Pancreas (tissue), 10 donors: ENCODE measurements at regions not wholly inside any gene's neighbourhood (a gene's known extent, or its start where the extent isn't known, plus 50 kb on each side); places are given as distances from the start of the nearest gene placed in this dataset.
"Not testable (repeated sequence)": the region's sequence is repeated elsewhere in the genome, so short reads cannot be mapped to it uniquely, and the experiment has no call there.

Experiments
- ATAC-seq, 4 donors: fragments of 200-7000 bp; cut with Tn5 transposase; one replicate each; pipeline versions ENCODE4 v1.8.0 to v1.9.1; 2020; ENCODE audit warnings: mild to moderate bottlenecking in 4 of 4, moderate library complexity in 4 of 4
- DNase-seq, 6 donors: peaks; one replicate each; pipeline ENCODE4 v3.0.0-alpha.2; 2020
- FAIRE-seq: peaks from 2 replicates; lab custom pipeline; 2012; peaks lifted over from hg19 to GRCh38; lab: Jason Lieb, UNC
- H3K27ac ChIP-seq, 4 donors: fragments of 200-600 bp; sonication (generic); 1 replicate in 3 of 4; 2 replicates in 1 of 4; pipeline versions ENCODE4 v1.5.0 to v1.8.0; 2020
- H3K27me3 ChIP-seq, 4 donors: fragments of 200-600 bp; one replicate each; pipeline ENCODE4 v1.8.0; 2021
- H3K36me3 ChIP-seq, 3 donors: fragments of 200-600 bp; sonication (generic) in 1 of 3; one replicate each; pipeline versions ENCODE4 v1.5.0 to v1.8.0; 2020 to 2021
- H3K4me1 ChIP-seq, 3 donors: fragments of 200-600 bp; one replicate each; pipeline ENCODE4 v1.8.0; 2021
- H3K4me3 ChIP-seq, 4 donors: fragments of 200-600 bp; sonication (generic) in 2 of 4; one replicate each; pipeline versions ENCODE4 v1.5.0 to v1.8.0; 2020 to 2021
- H3K9me3 ChIP-seq, 4 donors: fragments of 200-600 bp; one replicate each; pipeline ENCODE4 v1.8.0; 2021
- CTCF ChIP-seq, 4 donors: fragments of 200-600 bp; sonication (generic) in 3 of 4; IDR thresholded peaks; one replicate each; pipeline versions ENCODE4 v1.5.0 to v1.8.0; 2021; ENCODE audit warnings: antibody characterized with exemption in 4 of 4
- WGBS, 2 donors: extraction: QIAGEN DNeasy Blood & Tissue Kit; methylation state at CpG; one replicate each; pipeline ENCODE4 v1.1.7; 2013; 5-methylcytosine and 5-hydroxymethylcytosine counted together
- intact Hi-C, 3 donors: fragments of 100-400 bp; cut with DNase I; formaldehyde crosslinking; loops; one replicate each; pipeline versions ENCODE4 v1.11.1 to v1.14.2; 2022
- donor health status: healthy with polysubstance abuse.
- donor health status: DM: no; HTN: no; CAD: no; lungs with moderate emphysema.
- donor health status: DM: no; HTN: no; CAD: no.
- donor health status: control.
- donor health status: control.
- donor health status: Bipolar disorder and iron deficiency.
- donor health status: DM: yes; HTN: yes; CAD: no.
- donor health status: DM: no; HTN: no; CAD: no.
- donor health status: DM: no; HTN: no; CAD: no.
- donor health status: DM: yes; HTN: yes; CAD: no.

DNA sequence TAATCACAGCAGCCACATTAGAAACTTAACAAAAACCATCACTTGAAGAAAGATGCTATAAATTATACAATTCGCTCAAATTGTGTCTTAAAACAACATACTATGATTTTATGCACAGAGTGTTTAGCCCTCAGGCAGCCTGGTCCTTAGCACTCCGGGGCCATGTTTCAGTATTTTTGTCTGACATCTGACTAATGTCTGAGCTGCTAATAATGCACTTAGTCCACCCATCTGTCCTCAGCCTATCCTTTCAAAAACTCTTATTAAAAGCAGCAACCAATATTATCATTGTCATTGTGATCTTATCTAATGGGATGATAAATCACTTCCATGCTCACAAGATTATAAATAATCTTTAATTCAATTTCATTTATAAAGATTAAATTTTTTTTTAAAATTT is 602.7 kb upstream of the FOXG1 start:
- Histone ChIP-seq H3K4me1 (no peaks in the 10 kb centered on the region), H3K4me3 (no peak overlapping the region), H3K36me3 (no peaks in the 10 kb centered on the region), H3K27ac (no peak overlapping the region), H3K27me3 (no peaks in the 10 kb centered on the region), H3K9me3 (no peaks in the 10 kb centered on the region)
- no peak for FAIRE-seq
- ATAC-seq = no peak
- intact Hi-C loops = no loop called here
- DNase-seq = no peak
- TF ChIP-seq CTCF (IDR thresholded peaks at IDR 0.05) = no peak
- 58 to 74% methylated on average over 2 of the region's 2 CpGs for WGBS, 2 donors

GRCh38 chr14:28187902-28188830 is 578.4 kb upstream of the FOXG1 start:
- FAIRE-seq = not testable (repeated sequence)
- WGBS, 2 donors = 72 to 78% methylated on average over 29 of the region's 29 CpGs

DNA sequence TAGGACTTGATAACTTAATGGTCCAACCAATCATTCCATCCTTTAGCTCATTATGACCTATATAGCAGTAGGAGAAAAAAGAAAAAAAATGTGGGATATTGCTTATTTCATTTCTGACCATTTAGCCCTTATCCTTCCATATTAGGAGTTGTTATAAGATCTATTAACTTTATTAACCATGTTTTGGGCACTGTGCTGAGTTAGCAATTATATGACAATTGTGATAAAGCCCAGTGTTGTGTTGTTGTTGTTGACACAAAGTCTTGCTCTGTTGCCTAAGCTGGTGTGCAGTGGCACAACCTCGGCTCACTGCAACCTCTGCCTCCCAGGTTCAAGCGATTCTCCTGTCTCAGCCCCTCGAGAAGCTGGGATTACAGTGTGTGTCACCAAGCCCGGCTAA is 569.7 kb upstream of the FOXG1 start:
- WGBS, 2 donors = 77 to 84% methylated on average over 4 of the region's 4 CpGs
- no peak overlapping the region for H3K27ac ChIP-seq
- ATAC-seq (no peak), DNase-seq (no peak), FAIRE-seq (no peak)
- no peaks in the 10 kb centered on the region for H3K4me1 ChIP-seq
- no peak overlapping the region for H3K4me3 ChIP-seq
- no peak for TF ChIP-seq CTCF (IDR thresholded peaks at IDR 0.05)
- H3K9me3 ChIP-seq = no peaks in the 10 kb centered on the region
- no peaks in the 10 kb centered on the region for H3K36me3 ChIP-seq
- no peaks in the 10 kb centered on the region for H3K27me3 ChIP-seq
- intact Hi-C loops = no loop called here

More at GRCh38 chr14:28187902-28188830, 578.4 kb upstream of the FOXG1 start:
- H3K4me3 ChIP-seq, H3K9me3 ChIP-seq, intact Hi-C loops, H3K36me3 ChIP-seq, H3K27me3 ChIP-seq, ATAC-seq, H3K27ac ChIP-seq, DNase-seq, H3K4me1 ChIP-seq: not testable (repeated sequence)

GRCh38 chr14:28220391-28220790 is 546.2 kb upstream of the FOXG1 start:
- Histone ChIP-seq H3K36me3 (no peaks in the 10 kb centered on the region), H3K27ac (no peak overlapping the region), H3K27me3 (no peaks in the 10 kb centered on the region), H3K4me1 (no peaks in the 10 kb centered on the region), H3K4me3 (no peak overlapping the region), H3K9me3 (no peaks in the 10 kb centered on the region)
- no peak for TF ChIP-seq CTCF (IDR thresholded peaks at IDR 0.05)
- FAIRE-seq = no peak
- ATAC-seq = no peak
- DNase-seq = no peak
- WGBS, 2 donors = 46 to 66% methylated on average over 2 of the region's 2 CpGs
- intact Hi-C loops = no loop called here

- no peak for FAIRE-seq
- TF ChIP-seq CTCF (IDR thresholded peaks at IDR 0.05) = no peak
- no peaks in the 10 kb centered on the region for H3K36me3 ChIP-seq
- ATAC-seq = no peak
- H3K9me3 ChIP-seq = no peaks in the 10 kb centered on the region
- no peak overlapping the region for H3K27ac ChIP-seq
- intact Hi-C loops = no loop called here
- no peak for DNase-seq
- WGBS, 2 donors = 27 to 48% methylated on average over 2 of the region's 2 CpGs
- no peak overlapping the region for H3K4me3 ChIP-seq
- H3K27me3 ChIP-seq = no peaks in the 10 kb centered on the region
- no peaks in the 10 kb centered on the region for H3K4me1 ChIP-seq
Measured at GRCh38 chr14:28240909-28241308, 525.7 kb upstream of the FOXG1 start.
